ENCODE measurements at regions not wholly inside any gene's neighbourhood (a gene's known extent, or its start where the extent isn't known, plus 50 kb on each side); places are given as distances from the start of the nearest gene placed in this dataset.
"Not testable (repeated sequence)": the region's sequence is repeated elsewhere in the genome, so short reads cannot be mapped to it uniquely, and the experiment has no call there.

DNA sequence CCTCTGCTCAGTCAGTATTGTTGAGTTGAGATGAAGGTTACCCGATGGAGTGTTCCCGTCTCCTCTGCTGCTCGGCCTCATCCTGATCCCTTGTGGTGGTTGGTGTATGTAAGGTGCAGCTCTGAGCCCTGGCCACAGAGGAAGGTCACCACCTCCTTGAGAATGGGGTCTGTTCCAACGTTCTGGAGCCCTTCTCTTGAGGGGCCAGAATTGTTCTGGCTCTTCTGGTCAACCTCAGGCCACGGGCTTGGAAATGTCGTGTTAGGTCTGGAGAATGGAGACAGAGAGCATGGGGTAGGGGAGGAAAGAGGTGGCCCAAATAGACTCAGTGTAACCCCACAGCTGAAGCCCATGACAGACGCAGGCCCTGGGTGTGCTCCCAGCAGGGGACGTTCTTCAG, 62.3 kb upstream of the ETV3 start:
- WGBS, 2 donors, result 77 to 79% methylated on average over 8 of the region's 8 CpGs
- no peak for DNase-seq (ENCODE audit: low spot score in 2 of 2)
- H3K9me3 ChIP-seq, result no peaks in the 10 kb centered on the region
- H3K4me1 ChIP-seq, result no peaks in the 10 kb centered on the region
- no peak overlapping the region for H3K4me3 ChIP-seq
- H3K27me3 ChIP-seq, result peaks cover 0 to 11% of the 10 kb centered on the region in 2 donors
- no peaks in the 10 kb centered on the region for H3K36me3 ChIP-seq
- no peak overlapping the region for H3K27ac ChIP-seq
- TF ChIP-seq EP300 (IDR thresholded peaks at IDR 0.05) (no peak), CTCF (IDR thresholded peaks at IDR 0.05) (no peak), POLR2A (IDR thresholded peaks at IDR 0.05) (no peak)

GRCh38 chr1:157199421-157199755, 61.2 kb upstream of the ETV3 start:
- peaks cover 0 to 21% of the 10 kb centered on the region in 2 donors for H3K27me3 ChIP-seq
- H3K4me1 ChIP-seq, result peaks cover 0 to 7% (median 0%) of the 10 kb centered on the region in 4 donors
- no peaks in the 10 kb centered on the region for H3K36me3 ChIP-seq
- H3K4me3 ChIP-seq, result no peak overlapping the region
- no peaks in the 10 kb centered on the region for H3K9me3 ChIP-seq
- H3K27ac ChIP-seq, result no peak overlapping the region
- TF ChIP-seq EP300 (IDR thresholded peaks at IDR 0.05), result no peak
- DNase-seq (ENCODE audit: low spot score in 2 of 2), result no peak
- 58 to 61% methylated on average over 3 of the region's 3 CpGs for WGBS, 2 donors

GRCh38 chr1:157198619-157199420, 60.6 kb upstream of the ETV3 start:
- Histone ChIP-seq H3K27me3 (peaks cover 0 to 27% of the 10 kb centered on the region in 2 donors), H3K4me3 (no peak overlapping the region), H3K4me1 (peaks cover 0 to 7% (median 0%) of the 10 kb centered on the region in 4 donors), H3K27ac (no peak overlapping the region), H3K9me3 (no peaks in the 10 kb centered on the region), H3K36me3 (no peaks in the 10 kb centered on the region)
- WGBS, 2 donors, result 78 to 81% methylated on average over 8 of the region's 8 CpGs
- no peak for TF ChIP-seq POLR2A (IDR thresholded peaks at IDR 0.05)
- TF ChIP-seq EP300 (IDR thresholded peaks at IDR 0.05), result no peak
- no peak for TF ChIP-seq CTCF (IDR thresholded peaks at IDR 0.05)
- no peak for DNase-seq (ENCODE audit: low spot score in 2 of 2)

- WGBS, 2 donors, result 89 to 93% methylated on average over 7 of the region's 7 CpGs
- Histone ChIP-seq H3K27ac (no peak overlapping the region), H3K27me3 (peaks cover 0 to 33% of the 10 kb centered on the region in 2 donors), H3K4me3 (no peak overlapping the region), H3K36me3 (no peaks in the 10 kb centered on the region), H3K9me3 (no peaks in the 10 kb centered on the region), H3K4me1 (peaks cover 0 to 12% (median 0%) of the 10 kb centered on the region in 4 donors)
- DNase-seq (ENCODE audit: low spot score in 2 of 2), result no peak
- TF ChIP-seq EP300 (IDR thresholded peaks at IDR 0.05), result no peak
- no peak for TF ChIP-seq POLR2A (IDR thresholded peaks at IDR 0.05)
- TF ChIP-seq CTCF (IDR thresholded peaks at IDR 0.05), result no peak
Observed at GRCh38 chr1:157197906-157198435, 59.8 kb upstream of the ETV3 start.

DNA sequence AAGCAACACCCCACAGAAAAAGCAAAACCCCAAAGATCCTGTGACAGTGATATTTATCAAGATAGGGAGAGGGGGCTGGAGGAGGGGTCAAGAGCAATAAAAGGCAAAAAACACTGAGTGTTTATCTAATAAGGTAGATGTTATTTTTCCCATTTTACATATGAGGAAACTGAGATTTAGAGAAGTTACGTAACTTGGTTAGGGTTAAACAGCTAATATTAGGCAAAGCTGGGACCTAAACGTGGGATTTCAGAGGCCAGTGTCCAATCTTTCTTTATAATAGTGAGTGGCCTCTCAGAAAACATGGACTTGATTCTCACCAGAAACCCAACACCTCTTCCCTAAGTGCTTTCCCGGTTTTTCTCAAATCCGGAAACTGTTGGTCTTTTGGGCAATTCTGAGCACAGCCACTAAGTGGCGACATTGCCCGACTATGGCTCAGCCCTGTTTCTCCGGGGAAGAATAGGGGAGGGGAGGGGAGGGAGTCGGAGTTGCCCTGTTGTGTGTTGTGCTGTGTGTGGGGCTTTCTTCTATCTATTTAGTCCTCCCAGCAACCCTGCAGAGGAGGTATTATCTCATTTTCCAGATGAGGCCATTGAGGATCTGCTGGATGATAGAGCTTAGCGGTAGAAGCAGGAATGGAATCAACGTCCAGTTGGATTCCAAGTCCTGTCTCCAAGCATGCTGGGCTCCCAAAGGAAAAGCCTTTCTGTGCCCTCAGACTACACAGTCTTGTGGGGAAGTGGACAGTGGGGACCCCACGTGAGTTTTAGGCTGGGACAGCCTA, 58.7 kb upstream of the ETV3 start:
- TF ChIP-seq CTCF (IDR thresholded peaks at IDR 0.05), result peak in 2 of 5 experiments; percentile 20 to 25
- DNase-seq (ENCODE audit: low spot score in 2 of 2); H3K36me3 ChIP-seq; H3K4me3 ChIP-seq; H3K9me3 ChIP-seq; H3K27ac ChIP-seq: not testable (repeated sequence)
- WGBS, 2 donors, result 27 to 48% methylated on average over 7 to 8 of the region's 11 CpGs
- peaks cover 0 to 42% of the 10 kb centered on the region in 2 donors for H3K27me3 ChIP-seq
- peaks cover 0 to 12% (median 0%) of the 10 kb centered on the region in 4 donors for H3K4me1 ChIP-seq

Measured in tibial nerve (tissue), 4 donors.